ENCODE measurements at regions not wholly inside any gene's neighbourhood (a gene's known extent, or its start where the extent isn't known, plus 50 kb on each side); places are given as distances from the start of the nearest gene placed in this dataset.
"Not testable (repeated sequence)": the region's sequence is repeated elsewhere in the genome, so short reads cannot be mapped to it uniquely, and the experiment has no call there.

- peak; percentile 48 for DNase-seq (ENCODE audit: low spot score)
Measured at GRCh38 chrX:4547213-4547836, 833.9 kb upstream of the PRKX start.

- not testable (repeated sequence) for DNase-seq (ENCODE audit: low spot score)
Measured at GRCh38 chrX:4546178-4546577, 832.7 kb upstream of the PRKX start.

GRCh38 chrX:4528247-4528646, 814.8 kb upstream of the PRKX start:
- no peak for DNase-seq (ENCODE audit: low spot score)

GRCh38 chrX:4485912-4486311, 772.5 kb upstream of the PRKX start:
- DNase-seq (ENCODE audit: low spot score) = no peak

DNA sequence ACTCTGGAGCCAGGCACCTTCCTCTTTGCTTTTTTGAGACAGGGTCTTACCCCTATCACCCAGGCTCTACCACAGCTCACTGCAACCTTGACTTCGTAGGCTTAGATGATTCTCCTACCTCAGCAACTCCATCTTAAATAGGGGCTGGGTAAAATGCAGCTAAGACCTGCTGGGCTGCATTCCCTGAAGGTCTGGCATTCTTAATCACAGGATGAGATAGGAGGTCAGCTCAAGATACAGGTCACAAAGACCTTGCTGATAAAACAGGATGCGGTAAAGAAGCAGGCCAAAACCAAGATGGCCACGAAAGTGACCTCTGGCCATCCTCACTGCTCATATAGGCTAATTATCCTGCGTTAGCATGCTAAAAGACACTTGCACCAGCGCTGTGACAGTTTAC, 770.8 kb upstream of the PRKX start:
- no peak for DNase-seq (ENCODE audit: low spot score)

GRCh38 chrX:4451591-4451990, 738.1 kb upstream of the PRKX start:
- DNase-seq (ENCODE audit: low spot score) = no peak

DNA sequence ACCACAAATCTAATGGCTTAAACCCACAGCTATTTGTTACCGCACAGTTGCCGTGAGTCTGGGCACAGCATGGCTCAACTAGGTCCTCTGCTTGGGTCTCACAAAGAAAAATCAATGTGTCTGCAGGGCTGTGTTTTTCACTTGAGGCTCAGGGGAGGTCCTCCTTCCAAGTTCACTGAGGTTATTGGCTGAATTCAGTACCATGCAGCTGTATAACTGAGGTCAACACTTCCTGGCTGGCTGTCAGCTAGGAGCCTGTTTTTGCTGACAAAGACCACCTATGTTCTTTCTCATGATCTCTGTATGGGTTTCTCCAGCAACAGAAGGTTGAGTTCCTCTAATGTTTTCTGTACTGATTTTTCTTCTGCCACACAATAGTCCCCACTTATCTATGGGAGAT, 736.7 kb upstream of the PRKX start:
- no peak for DNase-seq (ENCODE audit: low spot score)

GRCh38 chrX:4435905-4436304, 722.5 kb upstream of the PRKX start:
- DNase-seq (ENCODE audit: low spot score) = no peak

DNA sequence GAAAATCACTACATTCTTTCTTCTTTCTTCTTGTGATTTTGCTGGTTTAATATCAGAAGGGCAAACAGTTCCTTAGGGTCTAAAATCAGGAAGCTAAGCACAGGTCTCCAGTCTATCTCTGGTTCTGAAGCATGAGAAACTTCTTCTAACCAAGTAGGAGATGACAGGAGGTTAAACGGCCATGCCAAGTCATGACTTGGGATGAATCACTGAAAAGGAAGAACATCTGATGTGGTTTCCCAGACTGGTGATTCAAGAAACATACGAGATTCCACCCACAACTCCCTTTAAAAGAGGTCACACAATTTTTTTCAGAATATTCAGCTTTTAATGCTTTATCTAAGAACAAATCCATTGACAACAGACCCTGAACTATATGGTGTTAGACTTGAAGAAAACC, 684.0 kb upstream of the PRKX start:
- no peak for DNase-seq (ENCODE audit: low spot score)

DNA sequence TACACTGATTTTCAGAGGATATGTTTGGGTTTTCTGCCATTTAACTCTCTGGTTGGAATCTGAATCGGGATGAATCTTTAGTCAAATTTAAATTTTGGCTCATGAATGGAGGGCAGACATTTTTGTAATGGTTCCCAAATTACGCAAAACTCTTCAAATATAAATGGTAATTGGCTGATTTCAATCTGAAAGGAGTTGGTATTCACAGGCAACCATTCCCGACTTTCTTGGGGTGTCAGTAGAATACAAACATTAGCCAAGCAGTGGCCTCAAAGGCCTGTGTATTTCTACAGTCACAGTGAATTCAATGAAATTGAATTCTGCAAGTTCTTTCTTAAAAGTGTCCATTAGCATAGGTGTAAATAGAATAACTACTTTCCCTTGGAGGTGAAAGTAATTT, 668.8 kb upstream of the PRKX start:
- DNase-seq (ENCODE audit: low spot score) = no peak

DNA sequence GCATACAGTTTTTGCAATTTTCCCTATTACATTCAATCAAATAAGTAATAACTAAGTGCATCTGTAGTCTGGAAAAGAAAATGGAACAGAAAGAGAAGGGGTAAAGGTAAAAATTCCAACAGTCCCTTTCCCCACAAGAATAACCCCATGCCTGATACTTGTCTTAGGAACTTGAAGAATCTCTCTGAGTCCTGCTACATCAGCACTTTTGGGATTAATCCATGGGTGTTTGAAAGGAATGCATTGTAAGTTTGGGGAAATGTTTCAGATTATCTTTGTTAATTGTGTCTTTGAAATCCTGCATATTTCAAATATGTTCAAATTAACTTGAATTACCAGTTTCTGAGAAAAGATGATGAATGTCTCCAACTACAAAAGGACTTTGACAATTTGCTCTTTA, 667.3 kb upstream of the PRKX start:
- DNase-seq (ENCODE audit: low spot score) = no peak

GRCh38 chrX:4379071-4379470, 665.6 kb upstream of the PRKX start:
- no peak for DNase-seq (ENCODE audit: low spot score)

DNA sequence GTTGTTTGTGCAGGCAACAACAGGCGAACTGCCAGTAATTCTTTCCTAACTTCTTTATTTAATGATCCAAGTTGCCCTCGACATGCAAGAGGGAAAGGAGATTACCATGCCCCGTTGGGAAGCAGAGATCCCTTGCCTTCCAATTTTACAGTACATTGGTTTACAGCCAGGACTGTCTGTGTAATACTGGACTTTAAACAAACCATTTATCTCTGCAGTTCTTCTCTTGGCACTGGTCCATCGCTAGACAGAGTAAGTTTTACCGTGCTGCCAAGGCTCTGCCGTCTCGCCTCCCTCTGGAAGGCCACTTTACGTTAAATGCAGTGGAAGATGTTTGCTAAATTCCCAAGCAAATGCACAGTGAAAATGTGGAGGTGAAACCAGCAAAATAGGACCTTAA, 660.3 kb upstream of the PRKX start:
- DNase-seq (ENCODE audit: low spot score) = no peak

DNA sequence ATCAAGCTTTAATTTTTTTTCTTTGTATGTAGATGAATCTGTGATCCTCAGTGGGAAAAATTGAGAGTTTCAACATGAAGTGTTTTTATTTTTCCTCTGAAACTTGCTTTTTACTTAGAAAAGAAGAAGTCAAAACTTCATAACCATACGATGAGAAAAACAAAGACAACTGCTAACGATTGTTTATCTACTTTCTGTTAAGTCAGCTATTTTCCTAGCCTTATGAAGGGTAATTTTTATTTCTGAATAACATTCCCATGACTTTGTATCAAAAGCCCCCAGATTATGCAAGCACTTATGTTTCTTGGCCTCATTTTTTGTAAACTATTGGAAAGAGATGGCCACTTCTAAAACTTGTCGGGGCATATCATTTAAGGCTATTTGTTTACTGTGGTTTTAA, 645.1 kb upstream of the PRKX start:
- DNase-seq (ENCODE audit: low spot score) = no peak

DNA sequence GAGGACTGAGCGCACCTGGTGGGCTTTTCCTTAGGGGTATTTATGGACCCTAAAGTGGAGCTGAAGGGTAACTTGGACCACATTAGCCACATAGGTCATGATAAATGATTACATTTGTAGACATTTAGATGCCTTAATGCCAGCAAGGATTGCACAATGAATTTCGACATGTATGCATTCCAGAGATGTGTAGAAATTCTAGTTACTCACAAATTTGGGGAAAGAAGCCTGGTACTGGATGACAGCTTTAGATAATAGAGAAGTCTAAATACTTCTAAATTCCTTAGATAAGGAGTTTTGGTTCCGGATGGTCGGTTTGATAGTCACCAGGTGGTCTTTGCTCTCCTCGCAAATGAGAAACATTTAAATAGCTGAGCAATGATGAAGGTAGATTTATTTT, 609.5 kb upstream of the PRKX start:
- DNase-seq (ENCODE audit: low spot score) = no peak

- DNase-seq (ENCODE audit: low spot score) = no peak
Measured at GRCh38 chrX:4320436-4320947, 607.0 kb upstream of the PRKX start.

DNA sequence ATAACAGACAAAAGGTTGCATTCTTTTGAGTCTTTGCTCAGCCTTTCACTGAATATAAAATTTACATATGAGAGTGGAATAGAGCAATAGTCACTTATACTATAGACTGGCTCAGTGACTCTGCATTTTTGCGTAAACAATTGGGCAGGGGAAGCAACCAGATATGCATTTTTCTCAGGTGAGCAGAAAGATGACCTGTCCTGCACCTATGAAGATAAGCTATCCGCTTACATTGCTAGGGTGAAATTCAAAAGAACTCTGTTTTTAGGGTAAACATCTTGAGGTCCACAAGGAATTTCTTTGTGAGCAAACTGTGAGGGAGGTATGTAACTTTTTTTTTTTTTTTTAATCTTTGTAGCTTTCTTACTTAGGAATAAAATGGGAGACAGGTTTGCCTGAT, 602.4 kb upstream of the PRKX start:
- no peak for DNase-seq (ENCODE audit: low spot score)

GRCh38 chrX:4314586-4314985, 601.1 kb upstream of the PRKX start:
- DNase-seq (ENCODE audit: low spot score) = no peak

DNA sequence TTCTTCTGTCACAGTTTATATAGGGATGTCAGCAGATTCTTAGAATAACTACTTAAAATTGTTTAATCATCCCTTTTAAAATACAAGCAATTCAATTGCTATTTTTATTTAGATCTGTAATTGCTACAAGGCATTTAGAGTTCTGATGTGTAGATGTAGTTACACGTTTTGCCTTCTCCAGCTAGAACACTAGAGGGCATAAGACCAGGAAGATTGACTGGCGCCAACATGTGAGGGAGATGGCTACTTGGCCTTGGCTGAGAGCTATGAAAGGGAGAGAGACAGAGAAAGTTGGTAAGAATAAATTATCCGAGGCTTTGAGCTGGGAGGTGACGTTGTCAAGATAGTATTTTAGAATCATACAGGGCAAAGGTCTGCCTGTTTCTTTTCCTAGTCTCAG, 563.7 kb upstream of the PRKX start:
- no peak for DNase-seq (ENCODE audit: low spot score)

- DNase-seq (ENCODE audit: low spot score) = no peak
Measured at GRCh38 chrX:4268676-4269075, 555.2 kb upstream of the PRKX start.

DNA sequence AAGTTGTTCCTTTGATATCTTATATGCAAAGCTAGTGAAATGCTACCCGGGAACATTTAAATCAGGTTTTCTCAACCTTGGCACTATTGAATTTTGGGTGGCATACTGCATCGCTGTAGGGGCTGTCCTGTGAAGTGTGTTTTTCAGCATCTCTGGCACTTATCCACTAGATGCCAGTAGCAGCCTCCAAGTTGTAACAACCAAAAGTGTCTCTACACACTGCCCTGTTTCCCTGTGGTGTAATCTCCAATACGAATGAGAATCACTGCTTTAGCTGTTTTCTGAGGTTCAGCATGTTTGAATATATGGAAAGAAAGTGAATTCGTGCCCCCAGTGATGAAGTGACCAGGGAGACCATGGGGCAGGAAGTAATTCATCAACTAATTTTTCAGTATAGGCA, 551.6 kb upstream of the PRKX start:
- no peak for DNase-seq (ENCODE audit: low spot score)

DNA sequence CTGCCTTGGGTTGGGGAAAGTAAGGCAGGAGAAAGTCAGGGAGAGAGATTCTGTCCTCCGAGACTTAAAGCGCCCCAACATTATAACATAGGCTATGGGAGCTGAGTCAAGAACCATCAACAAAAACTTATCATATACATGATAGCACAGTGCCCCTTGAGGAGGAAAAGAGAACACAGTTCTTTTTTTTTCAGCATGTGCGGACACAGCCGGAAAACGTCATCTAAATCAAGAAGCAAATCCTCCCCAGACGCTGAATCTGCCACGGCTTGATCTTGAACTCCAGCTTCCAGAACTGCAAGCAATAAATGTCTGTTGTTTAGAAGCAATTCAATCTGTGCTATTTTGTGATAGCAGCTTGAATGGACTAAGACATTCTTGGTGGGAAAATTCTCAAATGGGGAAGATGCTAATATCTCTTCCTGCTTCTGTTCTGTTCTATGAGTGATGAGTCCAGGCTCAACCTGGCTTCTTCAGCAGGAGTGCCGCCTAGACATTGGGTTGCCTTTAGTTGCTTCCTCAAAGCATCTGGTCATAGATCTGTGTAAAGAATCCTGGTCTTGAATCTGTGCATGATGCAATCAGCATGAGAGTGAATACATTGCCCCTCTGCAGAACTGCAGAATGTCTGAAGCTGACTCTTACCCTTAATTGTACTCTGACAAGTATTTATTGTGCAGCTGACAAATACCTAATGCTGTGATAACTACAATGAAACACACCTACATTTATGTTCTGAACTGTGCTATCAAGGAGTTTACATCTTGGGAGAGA, 549.8 kb upstream of the PRKX start:
- no peak for DNase-seq (ENCODE audit: low spot score)

- no peak for DNase-seq (ENCODE audit: low spot score)
Measured at GRCh38 chrX:4253092-4253491, 539.6 kb upstream of the PRKX start.

GRCh38 chrX:4249401-4249800, 536.0 kb upstream of the PRKX start:
- no peak for DNase-seq (ENCODE audit: low spot score)
